NCI-H748 treated with DMSO at 0.1 percent for 48 hours (cell line): ENCODE measurements at regions not wholly inside any gene's neighbourhood (a gene's known extent, or its start where the extent isn't known, plus 50 kb on each side); places are given as distances from the start of the nearest gene placed in this dataset.
"Not testable (repeated sequence)": the region's sequence is repeated elsewhere in the genome, so short reads cannot be mapped to it uniquely, and the experiment has no call there.

ENCODE experiments used
- DNase-seq: peaks from one replicate; lab custom pipeline; 2025; lab: John Stamatoyannopoulos, UW

- no peak for DNase-seq
These were observed 108.3 kb downstream of the MTERF1 start for GRCh38 chr7:91771921-91772815.

- DNase-seq: no peak
These were observed 104.3 kb downstream of the MTERF1 start for GRCh38 chr7:91776171-91776570.

GRCh38 chr7:91777522-91777921, 103.0 kb downstream of the MTERF1 start:
- no peak for DNase-seq

- no peak for DNase-seq
These were observed 102.1 kb downstream of the MTERF1 start for GRCh38 chr7:91778416-91778815.

- no peak for DNase-seq
These were observed 100.0 kb downstream of the MTERF1 start for GRCh38 chr7:91780521-91780920.

- DNase-seq: peak; percentile 6
These were observed 96.0 kb downstream of the MTERF1 start for GRCh38 chr7:91784469-91784868.

GRCh38 chr7:91787931-91788330, 92.6 kb downstream of the MTERF1 start:
- no peak for DNase-seq

GRCh38 chr7:91789086-91789485, 91.4 kb downstream of the MTERF1 start:
- DNase-seq: no peak

- no peak for DNase-seq
These were observed 90.9 kb downstream of the MTERF1 start for GRCh38 chr7:91789558-91789957.

GRCh38 chr7:91790646-91791045, 89.9 kb downstream of the MTERF1 start:
- not testable (repeated sequence) for DNase-seq

- DNase-seq: no peak
These were observed 84.4 kb downstream of the MTERF1 start for GRCh38 chr7:91796122-91796521.

- DNase-seq: no peak
These were observed 82.1 kb downstream of the MTERF1 start for GRCh38 chr7:91798425-91798824.

GRCh38 chr7:91800389-91800788, 80.1 kb downstream of the MTERF1 start:
- no peak for DNase-seq

- DNase-seq: no peak
These were observed 79.0 kb downstream of the MTERF1 start for GRCh38 chr7:91801331-91801983.

GRCh38 chr7:91811236-91811635, 69.3 kb downstream of the MTERF1 start:
- no peak for DNase-seq

- no peak for DNase-seq
These were observed 68.9 kb downstream of the MTERF1 start for GRCh38 chr7:91811641-91812040.

GRCh38 chr7:91812388-91812787, 68.1 kb downstream of the MTERF1 start:
- DNase-seq: no peak

GRCh38 chr7:91814189-91814588, 66.3 kb downstream of the MTERF1 start:
- no peak for DNase-seq
